Transverse colon (tissue), 3 donors: ENCODE measurements at regions not wholly inside any gene's neighbourhood (a gene's known extent, or its start where the extent isn't known, plus 50 kb on each side); places are given as distances from the start of the nearest gene placed in this dataset.
"Not testable (repeated sequence)": the region's sequence is repeated elsewhere in the genome, so short reads cannot be mapped to it uniquely, and the experiment has no call there.

Source experiments
- POLR2A ChIP-seq: fragments of 450-650 bp; IDR thresholded peaks from one replicate; pipeline ENCODE4 v1.6.1; 2016; ENCODE audit warnings: antibody characterized with exemption, mild to moderate bottlenecking, moderate library complexity
- TF ChIP-seq, protein P1 (sequence below), 5 experiments: fragments of 200-600 bp in 3 of 5; fragments of 450-650 bp in 2 of 5; sonication (generic) in 3 of 5; IDR thresholded peaks; 1 replicate in 2 of 5; 2 replicates in 3 of 5; pipeline ENCODE4 v1.5.1; 2016 to 2017; ENCODE audit warnings: antibody characterized with exemption in 5 of 5, inconsistent platforms in 3 of 5, mild to moderate bottlenecking in 2 of 5, moderate library complexity in 1 of 5

DNA sequence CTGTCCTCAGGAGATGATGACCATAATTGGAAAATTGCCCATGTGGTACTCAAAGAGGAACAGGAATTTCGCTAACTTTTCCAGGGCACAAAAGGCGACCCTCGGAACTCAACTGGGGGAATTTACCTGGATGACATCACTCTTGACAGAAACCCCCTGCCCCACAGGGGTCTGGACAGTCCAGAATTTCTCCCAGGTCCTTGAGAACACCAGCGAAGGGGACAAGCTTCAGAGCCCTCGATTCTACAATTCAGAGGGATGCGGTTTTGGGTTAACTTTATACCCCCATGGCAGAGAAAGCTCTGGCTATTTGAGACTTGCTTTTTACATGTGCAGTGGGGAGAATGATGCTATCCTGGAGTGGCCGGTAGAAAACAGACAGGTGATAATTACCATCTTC, 445.4 kb downstream of the FOXD4L4 start:
- TF ChIP-seq, protein P1, sequence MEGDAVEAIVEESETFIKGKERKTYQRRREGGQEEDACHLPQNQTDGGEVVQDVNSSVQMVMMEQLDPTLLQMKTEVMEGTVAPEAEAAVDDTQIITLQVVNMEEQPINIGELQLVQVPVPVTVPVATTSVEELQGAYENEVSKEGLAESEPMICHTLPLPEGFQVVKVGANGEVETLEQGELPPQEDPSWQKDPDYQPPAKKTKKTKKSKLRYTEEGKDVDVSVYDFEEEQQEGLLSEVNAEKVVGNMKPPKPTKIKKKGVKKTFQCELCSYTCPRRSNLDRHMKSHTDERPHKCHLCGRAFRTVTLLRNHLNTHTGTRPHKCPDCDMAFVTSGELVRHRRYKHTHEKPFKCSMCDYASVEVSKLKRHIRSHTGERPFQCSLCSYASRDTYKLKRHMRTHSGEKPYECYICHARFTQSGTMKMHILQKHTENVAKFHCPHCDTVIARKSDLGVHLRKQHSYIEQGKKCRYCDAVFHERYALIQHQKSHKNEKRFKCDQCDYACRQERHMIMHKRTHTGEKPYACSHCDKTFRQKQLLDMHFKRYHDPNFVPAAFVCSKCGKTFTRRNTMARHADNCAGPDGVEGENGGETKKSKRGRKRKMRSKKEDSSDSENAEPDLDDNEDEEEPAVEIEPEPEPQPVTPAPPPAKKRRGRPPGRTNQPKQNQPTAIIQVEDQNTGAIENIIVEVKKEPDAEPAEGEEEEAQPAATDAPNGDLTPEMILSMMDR (IDR thresholded peaks at IDR 0.05), result not testable (repeated sequence)
- not testable (repeated sequence) for TF ChIP-seq POLR2A
